Endodermal cell (in vitro differentiated cells): ENCODE measurements at regions not wholly inside any gene's neighbourhood (a gene's known extent, or its start where the extent isn't known, plus 50 kb on each side); places are given as distances from the start of the nearest gene placed in this dataset.

Experiments
- DNase-seq: peaks from one replicate; pipeline ENCODE4 v3.0.0-alpha.2; 2017
- H3K27ac ChIP-seq: 2 replicates; pipeline ENCODE4 v1.5.1; 2013; ENCODE audit warnings: mild to moderate bottlenecking, low read depth, low read length, moderate library complexity
- H3K27me3 ChIP-seq: 2 replicates; pipeline ENCODE4 v1.6.1; 2013; ENCODE audit warnings: mild to moderate bottlenecking, low read length, moderate library complexity; ENCODE audit not compliant: insufficient read depth, control insufficient read depth, poor library complexity, severe bottlenecking
- H3K36me3 ChIP-seq: 2 replicates; pipeline ENCODE4 v1.7.0; 2013; ENCODE audit warnings: mild to moderate bottlenecking, low read length, moderate library complexity; ENCODE audit not compliant: control insufficient read depth, insufficient read depth
- H3K4me1 ChIP-seq: one replicate; pipeline ENCODE4 v1.7.0; 2013; ENCODE audit warnings: low read length; ENCODE audit not compliant: control insufficient read depth, insufficient read depth
- H3K4me3 ChIP-seq: 2 replicates; pipeline ENCODE4 v1.5.1; 2013; ENCODE audit warnings: mild to moderate bottlenecking, low read length, moderate library complexity
- H3K9ac ChIP-seq: 2 replicates; pipeline ENCODE4 v1.6.1; 2013; ENCODE audit warnings: mild to moderate bottlenecking, low read length, moderate library complexity; ENCODE audit not compliant: poor library complexity, severe bottlenecking; ENCODE audit errors: extremely low read depth
- H3K9me3 ChIP-seq: 2 replicates; pipeline ENCODE4 v1.6.1; 2013; ENCODE audit warnings: mild to moderate bottlenecking, low read length, moderate library complexity; ENCODE audit not compliant: control insufficient read depth
- H3K27ac Mint-ChIP-seq: 2 replicates; pipeline ENCODE4 v1.8.0; 2020; ENCODE audit warnings: mixed read lengths
- H3K27me3 Mint-ChIP-seq: 2 replicates; pipeline ENCODE4 v1.8.0; 2021; ENCODE audit warnings: mild to moderate bottlenecking, mixed read lengths; ENCODE audit not compliant: insufficient read depth
- H3K36me3 Mint-ChIP-seq: 2 replicates; pipeline ENCODE4 v1.8.0; 2020; ENCODE audit warnings: low read depth, mixed read lengths
- H3K4me1 Mint-ChIP-seq: 2 replicates; pipeline ENCODE4 v1.8.0; 2020; ENCODE audit warnings: mixed read lengths
- H3K4me3 Mint-ChIP-seq: 2 replicates; pipeline ENCODE4 v1.8.0; 2020; ENCODE audit warnings: mild to moderate bottlenecking, moderate library complexity, mixed read lengths
- H3K9me3 Mint-ChIP-seq: 2 replicates; pipeline ENCODE4 v1.8.0; 2020; ENCODE audit warnings: mild to moderate bottlenecking, mixed read lengths
- WGBS, 2 experiments: methylation state at CpG; one replicate each; pipeline versions ENCODE4 v1.1.5 to v1.1.7; 2013; ENCODE audit warnings: missing lambda C conversion rate in 2 of 2, mixed read lengths in 1 of 2; ENCODE audit not compliant: insufficient coverage in 1 of 2, insufficient read length in 1 of 2; 5-methylcytosine and 5-hydroxymethylcytosine counted together
- TF ChIP-seq, protein P1 (sequence below): fragments of 200-600 bp; sonication (generic); conservative IDR thresholded peaks from 2 replicates; pipeline ENCODE4 v1.5.0; 2021; ENCODE audit warnings: antibody characterized with exemption, mild to moderate bottlenecking

- DNase-seq, result no peak
- TF ChIP-seq, protein P1, sequence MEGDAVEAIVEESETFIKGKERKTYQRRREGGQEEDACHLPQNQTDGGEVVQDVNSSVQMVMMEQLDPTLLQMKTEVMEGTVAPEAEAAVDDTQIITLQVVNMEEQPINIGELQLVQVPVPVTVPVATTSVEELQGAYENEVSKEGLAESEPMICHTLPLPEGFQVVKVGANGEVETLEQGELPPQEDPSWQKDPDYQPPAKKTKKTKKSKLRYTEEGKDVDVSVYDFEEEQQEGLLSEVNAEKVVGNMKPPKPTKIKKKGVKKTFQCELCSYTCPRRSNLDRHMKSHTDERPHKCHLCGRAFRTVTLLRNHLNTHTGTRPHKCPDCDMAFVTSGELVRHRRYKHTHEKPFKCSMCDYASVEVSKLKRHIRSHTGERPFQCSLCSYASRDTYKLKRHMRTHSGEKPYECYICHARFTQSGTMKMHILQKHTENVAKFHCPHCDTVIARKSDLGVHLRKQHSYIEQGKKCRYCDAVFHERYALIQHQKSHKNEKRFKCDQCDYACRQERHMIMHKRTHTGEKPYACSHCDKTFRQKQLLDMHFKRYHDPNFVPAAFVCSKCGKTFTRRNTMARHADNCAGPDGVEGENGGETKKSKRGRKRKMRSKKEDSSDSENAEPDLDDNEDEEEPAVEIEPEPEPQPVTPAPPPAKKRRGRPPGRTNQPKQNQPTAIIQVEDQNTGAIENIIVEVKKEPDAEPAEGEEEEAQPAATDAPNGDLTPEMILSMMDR, result no peak
- H3K27ac ChIP-seq, result peak overlapping the region; percentile 16
- peaks cover 9% of the 10 kb centered on the region for H3K4me1 ChIP-seq
- H3K4me3 Mint-ChIP-seq, result no peak overlapping the region
- no peaks in the 10 kb centered on the region for H3K4me1 Mint-ChIP-seq
- H3K27me3 Mint-ChIP-seq, result peaks cover 50% of the 10 kb centered on the region
- no peaks in the 10 kb centered on the region for H3K36me3 ChIP-seq
- H3K9ac ChIP-seq, result no peak overlapping the region
- no peaks in the 10 kb centered on the region for H3K9me3 Mint-ChIP-seq
- H3K4me3 ChIP-seq, result no peak overlapping the region
- H3K27me3 ChIP-seq, result peaks cover 47% of the 10 kb centered on the region
- no peaks in the 10 kb centered on the region for H3K9me3 ChIP-seq
- 13 to 36% methylated on average over 3 of the region's 3 CpGs for WGBS, 2 experiments
- H3K27ac Mint-ChIP-seq, result no peak overlapping the region
- no peaks in the 10 kb centered on the region for H3K36me3 Mint-ChIP-seq
Measured at GRCh38 chr22:26986884-26987283, 329.5 kb downstream of the MIAT start.

DNA sequence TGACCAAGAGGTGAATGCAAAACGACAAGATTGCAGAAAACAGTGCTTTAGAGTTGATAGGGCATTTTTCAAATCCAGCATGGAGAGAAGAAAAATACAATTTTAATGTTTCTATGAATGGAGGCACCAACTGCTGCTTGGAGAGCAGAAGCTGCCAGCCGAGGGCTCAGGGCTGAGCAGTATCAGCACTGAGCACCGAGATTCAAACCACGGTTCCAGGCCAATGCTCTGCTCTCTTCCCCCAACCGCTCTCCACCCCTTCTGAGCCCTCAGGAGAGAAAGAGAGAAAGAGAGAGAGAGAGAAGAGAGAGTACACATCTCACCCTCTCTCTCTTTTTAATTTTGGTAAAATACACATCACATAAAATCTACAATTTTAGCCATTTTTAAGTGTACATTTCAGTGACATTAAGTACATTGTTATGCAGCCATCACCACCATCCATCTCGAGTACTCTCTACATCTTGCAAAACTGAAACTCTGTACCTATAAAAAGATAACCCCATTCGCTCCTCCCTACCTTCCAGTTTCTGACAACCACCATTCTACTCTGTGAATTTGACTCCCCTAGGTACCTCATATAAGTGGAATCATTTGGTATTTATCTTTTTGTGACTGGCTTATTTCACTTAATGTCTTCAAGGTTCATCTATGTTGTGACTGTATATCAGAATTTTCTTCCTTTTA lies 333.3 kb downstream of the MIAT start:
- Histone ChIP-seq H3K27me3 (peaks cover 39% of the 10 kb centered on the region), H3K4me1 (peaks cover 9% of the 10 kb centered on the region), H3K9me3 (no peaks in the 10 kb centered on the region), H3K4me3 (no peak overlapping the region), H3K36me3 (no peaks in the 10 kb centered on the region), H3K9ac (no peak overlapping the region), H3K27ac (no peak overlapping the region)
- Mint-ChIP-seq H3K4me3 (no peak overlapping the region), H3K27ac (no peak overlapping the region), H3K4me1 (peaks cover 3% of the 10 kb centered on the region), H3K9me3 (no peaks in the 10 kb centered on the region), H3K36me3 (no peaks in the 10 kb centered on the region), H3K27me3 (peaks cover 52% of the 10 kb centered on the region)
- no peak for DNase-seq
- TF ChIP-seq, protein P1, result no peak
- WGBS, 2 experiments, result 80 to 89% methylated on average over 2 to 6 of the region's 7 CpGs

- Mint-ChIP-seq H3K36me3 (no peaks in the 10 kb centered on the region), H3K27ac (no peak overlapping the region), H3K27me3 (peaks cover 62% of the 10 kb centered on the region), H3K9me3 (no peaks in the 10 kb centered on the region), H3K4me1 (peaks cover 4% of the 10 kb centered on the region), H3K4me3 (no peak overlapping the region)
- Histone ChIP-seq H3K4me3 (no peak overlapping the region), H3K27me3 (peaks cover 44% of the 10 kb centered on the region), H3K9ac (no peak overlapping the region), H3K9me3 (no peaks in the 10 kb centered on the region), H3K27ac (no peak overlapping the region), H3K4me1 (no peaks in the 10 kb centered on the region), H3K36me3 (no peaks in the 10 kb centered on the region)
- TF ChIP-seq, protein P1, result no peak
- DNase-seq, result no peak
- WGBS, 2 experiments, result 80 to 84% methylated on average over 1 to 2 of the region's 2 CpGs
Measured at GRCh38 chr22:26992556-26992955, 335.2 kb downstream of the MIAT start.
